Stromal cell of bone marrow (primary cell): ENCODE measurements at regions not wholly inside any gene's neighbourhood (a gene's known extent, or its start where the extent isn't known, plus 50 kb on each side); places are given as distances from the start of the nearest gene placed in this dataset.

Experiments used
- DNase-seq: peaks from one replicate; pipeline ENCODE4 v3.0.0-alpha.2; 2012; ENCODE audit warnings: low read depth

DNA sequence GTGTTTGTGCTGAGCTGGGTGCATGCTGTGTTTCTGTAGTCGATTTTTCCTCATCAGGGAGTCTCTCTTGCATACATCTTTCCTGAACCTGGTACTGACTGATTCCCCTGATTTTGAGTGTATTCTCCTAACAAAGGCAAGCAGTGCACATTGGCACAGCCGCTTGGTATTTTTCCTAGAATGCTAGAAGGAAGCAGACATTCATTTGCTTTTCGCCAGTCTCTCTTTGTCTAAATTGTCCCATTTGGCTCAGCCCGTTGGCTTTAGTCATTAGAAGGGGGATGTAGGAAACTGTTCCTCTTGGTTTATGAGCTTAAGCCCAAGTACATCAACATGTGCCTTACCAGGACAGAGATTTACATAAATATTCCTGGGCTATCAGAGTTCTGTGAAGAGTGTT is 266.1 kb upstream of the TMTC4 start:
- DNase-seq: no peak

DNA sequence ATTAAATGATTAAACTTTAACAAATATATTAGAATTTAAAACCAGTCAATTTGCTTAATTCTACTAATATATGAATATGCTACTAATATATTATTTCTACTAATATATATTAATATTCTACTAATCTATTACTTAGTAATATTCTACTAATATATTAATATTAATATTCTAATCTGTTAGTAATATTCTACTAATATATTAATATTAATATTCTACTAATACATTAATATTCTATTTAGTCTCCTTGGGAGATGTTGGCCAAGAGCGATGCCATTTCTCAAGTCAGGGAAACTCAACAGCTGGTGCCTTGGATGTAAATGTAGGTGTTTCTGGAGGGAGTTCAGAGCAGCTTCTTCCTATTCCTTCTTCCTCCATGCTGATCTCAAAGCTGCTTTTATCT is 259.2 kb upstream of the TMTC4 start:
- no peak for DNase-seq

DNA sequence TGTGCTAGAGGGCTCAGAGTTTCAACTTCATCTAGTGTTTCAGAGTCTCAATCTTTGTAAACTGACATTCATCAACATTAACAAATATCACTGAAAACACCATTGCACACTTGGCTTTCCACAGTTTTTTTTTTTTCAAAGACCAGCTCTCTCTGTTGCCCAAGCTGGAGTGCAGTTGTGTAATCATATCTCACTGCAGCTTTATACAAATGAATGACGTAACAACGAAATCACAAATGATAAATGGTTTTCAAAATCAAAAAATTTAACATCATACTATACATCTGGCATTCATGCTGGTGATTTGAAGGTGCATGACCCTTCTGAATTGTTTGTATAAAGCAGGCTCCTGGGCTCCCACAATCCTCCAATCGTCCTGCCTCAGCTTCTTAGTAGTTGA is 248.0 kb upstream of the TMTC4 start:
- no peak for DNase-seq

DNA sequence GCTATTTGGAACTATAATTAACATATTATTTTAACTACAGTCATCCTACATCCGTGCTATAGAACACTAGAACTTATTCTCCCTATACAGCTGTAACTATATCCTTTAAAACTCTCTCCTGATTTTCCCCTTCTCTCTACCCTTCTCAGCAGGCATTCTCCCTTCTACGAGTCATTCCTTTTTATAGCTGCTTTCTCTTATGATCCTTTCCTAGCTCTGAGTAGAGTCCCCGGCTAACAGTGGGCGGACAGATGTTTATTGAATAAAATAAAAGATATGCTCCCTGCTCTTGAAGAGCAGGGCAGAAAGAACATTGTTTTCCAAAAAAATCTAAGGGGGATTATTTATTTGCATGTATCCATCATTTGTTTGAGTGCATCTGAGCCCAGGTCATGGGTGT is 246.5 kb upstream of the TMTC4 start:
- DNase-seq: no peak

DNA sequence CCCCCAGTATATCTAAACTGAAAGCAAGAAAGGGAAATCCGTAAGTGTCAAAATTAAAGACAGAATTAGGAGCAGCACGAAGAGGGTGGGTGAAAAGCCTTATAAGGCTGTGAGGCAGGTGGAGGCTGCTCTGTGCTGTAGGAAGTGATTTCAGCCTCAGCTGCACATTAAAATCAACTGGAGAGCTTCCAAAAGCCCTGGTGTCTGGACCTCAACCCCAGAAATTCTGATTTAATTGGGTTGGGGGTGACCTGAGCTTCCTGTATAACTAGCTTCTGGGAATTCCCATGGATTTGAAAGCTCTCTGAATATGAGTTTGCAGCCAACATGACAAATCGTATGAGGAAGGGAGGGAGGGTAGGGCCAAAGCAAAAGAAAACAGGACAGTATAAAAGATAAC is 242.4 kb upstream of the TMTC4 start:
- no peak for DNase-seq

DNA sequence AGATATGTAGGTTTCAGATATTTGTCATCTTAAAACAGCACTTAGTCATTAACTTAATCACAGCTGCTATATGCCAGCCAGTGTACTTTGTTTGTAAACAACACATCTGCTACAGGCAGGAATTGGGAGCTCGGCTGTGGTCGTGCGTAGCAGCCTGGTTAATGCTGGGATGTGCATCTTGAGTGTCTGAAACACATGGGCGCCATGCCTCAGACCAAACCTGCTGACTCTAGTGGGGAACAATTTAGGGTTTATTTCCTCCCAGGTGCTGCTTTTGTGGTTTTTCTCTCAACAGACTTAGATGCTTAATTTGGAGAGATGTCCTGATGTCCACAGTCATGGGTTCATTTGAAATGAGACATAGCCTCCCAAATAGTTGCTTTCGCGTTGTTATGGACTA is 238.5 kb upstream of the TMTC4 start:
- no peak for DNase-seq

DNA sequence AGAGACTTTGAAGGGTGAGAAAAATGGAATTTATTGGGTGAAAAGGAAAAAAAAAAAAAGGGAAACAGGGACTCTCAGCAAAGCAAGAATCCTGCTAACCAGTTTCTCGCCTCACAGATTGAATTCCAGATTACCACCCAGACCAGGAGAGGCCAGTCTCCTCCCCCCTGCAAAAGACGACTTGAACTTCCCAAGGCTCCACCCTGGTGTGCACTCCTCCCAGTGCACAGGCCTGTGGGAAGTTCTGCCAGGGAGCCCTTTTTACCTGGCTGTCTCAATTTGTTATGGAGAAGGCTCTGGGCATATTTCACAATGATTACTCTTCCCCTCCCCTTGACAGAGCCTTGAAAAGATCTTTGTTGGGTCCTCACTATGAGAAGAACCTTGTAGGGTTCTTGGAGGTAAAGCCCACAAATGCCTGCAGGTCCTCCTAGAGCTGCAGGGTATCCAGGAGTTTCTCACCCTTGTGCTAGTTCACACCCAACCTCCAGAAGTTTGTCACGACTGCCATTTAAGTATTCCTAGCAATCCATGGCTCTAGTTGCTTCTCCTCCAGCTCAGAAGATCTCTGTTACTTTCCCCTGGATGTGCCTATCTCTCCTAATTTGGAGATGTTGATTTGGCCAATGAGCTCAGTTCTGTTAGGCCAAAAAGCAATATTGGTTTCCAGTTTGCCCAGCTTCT is 229.8 kb upstream of the TMTC4 start:
- no peak for DNase-seq

DNA sequence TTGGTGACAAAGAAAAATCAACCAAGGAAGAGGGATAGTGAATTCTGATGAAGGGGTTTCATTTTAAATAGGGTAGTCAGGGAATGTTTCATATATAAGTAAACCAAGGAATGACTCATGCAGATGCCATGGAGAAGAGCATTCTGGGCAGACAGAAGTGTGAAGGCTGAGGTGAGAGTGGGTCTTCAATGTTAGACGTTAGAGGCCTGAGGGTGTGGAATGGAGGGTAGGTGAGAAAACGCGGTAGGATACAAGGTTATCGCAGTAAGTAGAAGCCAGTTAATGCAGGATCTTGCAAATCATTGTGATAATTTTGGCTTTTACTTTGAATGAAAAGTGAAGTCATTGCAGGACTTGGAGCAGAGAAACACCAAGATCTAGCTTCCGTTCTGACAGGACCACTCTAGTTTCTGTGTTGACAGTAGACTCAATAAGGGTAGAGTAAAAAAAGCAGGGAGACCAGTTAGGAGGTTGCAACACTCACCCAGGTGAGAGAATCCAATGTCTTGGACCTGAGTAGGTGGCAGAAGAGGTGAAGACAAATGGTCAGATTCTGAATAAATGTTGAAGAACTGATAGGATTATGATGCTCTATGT is 225.2 kb upstream of the TMTC4 start:
- no peak for DNase-seq

DNA sequence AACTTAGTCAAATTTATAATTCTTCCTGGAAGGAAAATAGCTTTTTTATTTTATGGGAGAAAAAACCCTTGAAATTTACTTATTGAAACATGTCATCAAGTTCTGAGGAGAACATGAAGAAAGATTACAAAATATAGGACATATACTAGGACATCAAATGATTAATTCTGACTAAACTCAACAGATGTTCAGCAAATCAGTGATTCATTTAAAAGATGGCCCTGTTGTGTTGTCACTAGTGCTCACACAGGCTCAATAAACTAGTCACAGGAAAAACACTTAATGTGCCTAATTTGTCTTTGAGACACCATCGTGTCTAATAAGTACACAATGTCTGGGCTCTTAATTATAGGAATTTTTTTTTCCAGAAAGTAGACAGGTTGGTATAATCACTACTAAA is 223.8 kb upstream of the TMTC4 start:
- no peak for DNase-seq

DNA sequence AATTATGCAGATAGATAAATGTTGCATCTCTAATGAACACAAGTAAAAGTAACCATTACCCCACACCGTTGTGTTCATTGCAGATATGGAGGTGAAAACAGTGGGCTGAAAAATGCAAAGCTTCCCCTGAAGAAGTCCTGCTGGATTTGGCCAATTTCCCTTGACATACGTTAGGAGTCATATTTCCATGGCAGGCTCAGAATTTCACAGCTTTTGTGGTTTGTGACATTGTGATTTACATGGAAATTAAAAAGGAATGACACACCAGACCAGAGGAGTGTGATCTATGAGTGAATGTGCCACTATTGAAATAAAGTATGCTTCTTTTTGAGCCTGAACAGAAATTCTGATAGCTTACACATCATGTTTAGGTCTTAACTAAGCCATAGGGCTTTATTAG is 221.1 kb upstream of the TMTC4 start:
- DNase-seq: no peak

DNA sequence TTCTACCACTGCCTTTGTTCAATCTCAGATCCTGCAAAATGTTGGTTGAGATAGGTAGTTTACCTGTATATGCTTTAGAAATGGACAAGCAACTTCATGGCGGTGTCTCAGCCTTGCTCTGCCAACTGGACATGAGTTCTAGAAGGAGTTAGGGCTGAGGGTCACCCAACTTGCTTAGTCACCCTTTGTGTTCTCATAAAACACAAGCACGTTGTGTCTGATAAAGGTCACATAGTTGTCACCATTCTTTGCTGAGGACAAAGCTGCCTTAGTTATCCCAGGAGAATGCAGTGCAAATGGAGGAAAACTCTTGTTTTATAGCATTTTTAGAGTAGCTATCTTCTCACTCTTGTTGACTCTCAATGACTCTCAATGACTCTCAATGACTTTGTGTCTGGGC is 218.4 kb upstream of the TMTC4 start:
- DNase-seq: no peak

DNA sequence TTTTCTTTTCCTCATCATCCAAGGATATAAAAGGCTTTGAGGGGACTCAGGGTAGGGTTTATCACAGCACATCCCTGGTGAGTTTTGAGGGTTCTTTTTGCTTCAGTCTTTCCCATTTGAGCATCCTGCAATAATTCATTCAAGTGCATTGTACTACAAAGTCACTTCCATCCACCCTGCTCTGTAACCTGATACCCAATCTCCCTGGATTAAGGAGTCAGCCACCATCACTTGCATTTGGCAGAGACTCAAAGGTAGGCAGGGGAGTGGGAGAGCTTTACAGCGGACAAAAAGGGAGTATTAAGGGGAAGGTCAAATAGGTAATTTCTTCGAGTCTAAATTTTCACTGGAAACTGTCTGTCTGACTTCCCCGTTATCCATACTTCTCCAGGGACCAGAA is 216.1 kb upstream of the TMTC4 start:
- no peak for DNase-seq

DNA sequence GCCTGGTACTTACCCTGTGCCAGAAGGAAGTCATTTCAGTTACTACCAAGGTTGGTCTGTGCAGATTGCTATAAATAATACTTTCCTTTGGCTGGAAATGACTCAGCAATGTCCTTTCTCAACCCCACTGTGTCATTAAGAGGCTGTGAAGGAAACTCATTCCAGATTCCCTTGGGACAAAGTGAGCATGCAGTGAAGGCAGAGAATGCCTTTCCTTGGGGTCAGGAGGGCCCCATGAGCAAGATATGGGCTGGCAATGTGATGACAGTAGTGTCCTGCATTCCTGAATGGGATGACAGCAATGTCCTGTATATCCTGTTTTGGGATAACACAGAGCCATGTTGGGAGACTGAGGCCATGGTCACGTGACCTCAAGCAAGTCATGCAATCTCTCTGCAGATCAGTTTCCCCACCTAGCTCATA is 213.1 kb upstream of the TMTC4 start:
- peak; percentile 80 for DNase-seq

DNA sequence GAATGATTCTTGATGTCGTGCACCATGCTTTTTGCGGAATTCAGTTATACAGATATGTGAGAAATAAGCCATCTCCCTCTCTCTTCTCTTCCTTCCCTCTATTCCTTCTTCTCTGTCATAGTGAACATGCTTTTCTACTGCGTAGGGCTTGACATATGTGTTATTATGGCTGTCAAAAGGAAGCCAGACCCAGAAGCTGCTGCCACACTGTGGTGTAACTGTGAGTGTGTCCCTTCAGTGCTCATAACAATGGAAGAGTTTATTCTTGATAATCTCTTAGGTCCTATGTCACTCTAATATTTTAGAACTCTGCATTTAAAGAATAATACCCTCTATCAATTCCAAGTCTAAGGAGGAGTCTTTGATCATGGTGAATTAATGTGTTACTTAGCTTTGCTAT is 208.9 kb upstream of the TMTC4 start:
- DNase-seq: no peak

DNA sequence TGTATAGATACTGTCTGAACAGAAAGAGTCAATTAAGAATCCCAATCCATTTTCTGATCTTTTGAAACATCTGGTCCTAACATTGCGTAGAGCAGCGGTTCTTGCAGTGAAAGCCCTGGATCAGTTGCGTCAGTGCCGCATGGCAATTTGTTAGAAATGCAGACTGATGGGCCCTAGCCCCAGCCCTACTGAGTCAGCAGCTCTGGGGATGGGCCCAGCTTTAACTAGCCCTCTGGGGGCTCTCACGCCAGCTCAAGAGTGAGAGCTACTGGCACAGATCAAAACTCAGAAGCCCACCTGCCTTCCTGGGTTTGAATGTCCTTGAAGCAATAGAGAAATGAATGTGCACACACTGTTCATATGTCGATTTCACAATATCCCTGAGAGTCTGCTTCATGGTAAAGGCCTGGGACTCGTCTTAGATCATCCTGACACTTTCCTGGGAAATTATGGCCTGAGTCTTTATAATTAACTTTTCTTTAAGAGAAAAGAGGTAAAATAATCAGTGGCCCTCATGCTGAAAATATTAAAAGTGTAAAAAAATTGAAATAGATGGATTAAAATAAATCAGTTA is 206.8 kb upstream of the TMTC4 start:
- no peak for DNase-seq

DNA sequence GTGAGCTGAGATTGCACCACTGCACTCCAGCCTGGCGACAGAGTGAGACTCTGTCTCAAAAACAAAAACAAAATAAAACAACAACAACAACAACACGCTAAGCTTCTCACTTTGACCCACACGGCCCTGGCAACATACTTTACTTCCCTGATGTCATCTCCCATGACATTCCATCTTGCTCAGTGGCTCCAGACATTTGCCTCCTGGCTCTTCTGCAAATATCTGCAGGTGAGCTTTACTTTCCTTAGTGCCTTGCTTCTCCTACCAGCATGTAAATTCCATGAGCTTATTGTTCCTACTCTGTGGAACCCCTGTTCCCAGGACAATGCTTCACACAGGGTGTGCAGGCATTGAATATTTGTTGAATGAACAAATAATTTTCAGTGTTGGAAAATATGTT is 205.6 kb upstream of the TMTC4 start:
- no peak for DNase-seq

DNA sequence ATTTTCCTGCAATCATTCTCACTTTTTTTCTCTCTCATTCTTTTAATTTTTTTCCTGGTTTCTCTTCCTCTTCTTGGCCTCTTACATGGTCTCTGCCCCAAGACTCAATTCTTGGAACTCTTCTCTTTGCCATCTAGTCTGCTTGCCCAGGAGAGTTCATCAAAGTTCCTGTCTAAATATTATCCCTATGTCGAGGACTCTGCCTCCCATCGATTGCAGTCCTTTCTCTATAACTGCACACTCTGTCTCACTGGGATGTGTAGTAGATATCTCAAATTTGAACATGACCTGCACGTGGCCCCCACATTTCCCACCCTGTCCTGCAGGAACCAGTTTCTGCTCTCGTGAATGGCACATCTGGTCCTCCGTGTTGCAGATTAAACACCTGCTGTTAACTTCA is 204.7 kb upstream of the TMTC4 start:
- no peak for DNase-seq

DNA sequence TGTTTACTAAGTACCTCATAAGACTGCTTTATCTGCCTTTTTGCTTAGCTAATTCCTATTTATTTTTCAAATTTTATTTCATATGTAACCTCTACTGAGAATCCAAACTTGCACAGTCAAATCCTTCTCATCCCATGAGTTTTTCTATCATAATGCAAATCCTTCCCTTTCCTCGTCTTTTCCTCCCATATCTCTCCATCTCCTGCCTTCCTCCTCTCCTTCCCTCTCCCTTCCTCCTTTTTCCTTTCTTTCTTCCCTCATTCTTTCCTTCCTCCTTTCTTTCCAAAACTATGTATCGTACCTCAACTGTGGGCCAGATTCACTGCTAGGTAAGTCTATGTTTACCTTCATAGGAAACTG is 201.4 kb upstream of the TMTC4 start:
- no peak for DNase-seq

DNA sequence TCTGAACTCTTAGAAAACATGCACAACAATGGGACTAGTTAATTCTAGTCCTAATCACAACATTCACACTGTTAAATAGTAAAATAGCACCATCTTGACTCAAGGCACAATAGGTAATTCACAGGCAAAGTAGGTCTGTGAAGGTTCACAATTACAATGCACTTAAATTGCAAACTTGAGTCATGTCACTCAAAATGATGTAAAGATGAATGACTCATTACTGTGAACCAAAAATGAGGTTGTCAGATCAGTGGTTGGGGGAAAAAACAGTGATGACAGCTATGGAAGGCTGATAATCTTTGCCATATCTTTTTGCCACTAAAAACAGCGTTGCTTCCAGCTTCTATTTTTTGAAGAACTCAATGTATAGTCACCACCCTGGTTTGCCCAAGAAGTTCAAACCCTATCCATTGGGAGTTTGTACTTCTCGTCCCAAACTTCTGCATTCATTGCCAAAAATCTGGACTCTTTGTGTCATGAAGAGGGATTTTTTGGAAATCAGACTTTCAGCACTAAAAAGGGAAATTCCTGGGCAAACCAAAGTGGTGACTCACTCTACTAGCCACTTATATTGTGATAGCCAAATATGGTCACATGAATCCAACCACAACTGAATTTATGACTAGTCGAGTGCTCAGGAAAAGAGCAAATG is 200.9 kb upstream of the TMTC4 start:
- peak; percentile 91 for DNase-seq

DNA sequence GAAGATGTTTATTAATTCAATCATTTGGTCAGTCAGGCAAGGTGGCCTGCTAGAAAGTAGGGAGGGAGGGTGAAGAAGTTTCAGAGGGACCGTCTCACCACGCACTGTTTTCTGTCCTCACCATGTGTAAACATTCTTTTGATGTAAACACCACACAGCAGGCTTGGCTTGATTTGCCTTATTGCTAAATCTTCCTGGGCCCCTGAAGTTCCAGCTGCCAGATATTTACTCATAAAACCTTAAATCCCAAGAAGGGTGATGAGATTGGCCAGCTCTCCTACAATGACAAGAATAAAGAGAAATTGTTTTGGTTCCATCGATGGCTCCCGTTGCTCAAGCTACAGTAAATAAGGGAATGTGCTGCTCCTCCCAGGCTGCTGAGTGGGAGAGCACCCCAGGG is 198.2 kb upstream of the TMTC4 start:
- no peak for DNase-seq

DNA sequence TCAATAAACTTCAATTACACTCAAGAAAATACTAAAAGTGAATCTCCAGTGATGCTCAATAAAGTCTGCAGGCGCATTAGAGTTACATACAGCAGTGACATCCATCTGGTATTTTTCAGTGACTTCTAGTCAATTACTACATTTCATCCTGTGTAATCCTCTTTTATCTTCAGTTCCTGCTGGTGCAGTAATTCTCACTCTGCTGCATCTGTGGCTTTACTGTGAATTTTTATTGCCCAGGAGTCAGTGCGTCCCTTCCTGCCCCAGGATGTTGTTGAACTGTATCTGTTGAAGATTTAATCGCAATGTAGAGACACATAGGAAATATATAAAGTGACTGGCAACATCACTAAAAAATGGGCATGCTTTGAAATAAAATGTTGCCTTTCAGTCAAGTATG is 196.3 kb upstream of the TMTC4 start:
- no peak for DNase-seq

DNA sequence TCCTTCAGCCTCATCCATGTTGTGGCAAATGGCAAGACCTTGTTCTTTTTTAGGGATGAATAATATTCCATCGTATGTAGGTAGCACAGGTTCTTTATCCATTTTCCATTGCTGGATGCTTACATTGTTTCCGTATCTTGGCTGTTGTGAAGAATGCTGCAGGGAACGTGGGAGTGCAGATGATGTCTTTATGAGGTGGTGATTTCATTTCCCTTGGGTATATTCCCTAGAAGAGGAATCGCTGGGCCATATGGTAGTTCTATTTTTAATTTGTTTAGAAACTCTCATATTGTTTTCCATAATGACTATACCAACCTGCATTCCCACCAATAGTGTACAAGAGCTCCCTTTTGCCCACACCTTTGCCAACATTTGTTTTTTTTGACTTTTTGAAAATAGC is 186.3 kb upstream of the TMTC4 start:
- no peak for DNase-seq

DNA sequence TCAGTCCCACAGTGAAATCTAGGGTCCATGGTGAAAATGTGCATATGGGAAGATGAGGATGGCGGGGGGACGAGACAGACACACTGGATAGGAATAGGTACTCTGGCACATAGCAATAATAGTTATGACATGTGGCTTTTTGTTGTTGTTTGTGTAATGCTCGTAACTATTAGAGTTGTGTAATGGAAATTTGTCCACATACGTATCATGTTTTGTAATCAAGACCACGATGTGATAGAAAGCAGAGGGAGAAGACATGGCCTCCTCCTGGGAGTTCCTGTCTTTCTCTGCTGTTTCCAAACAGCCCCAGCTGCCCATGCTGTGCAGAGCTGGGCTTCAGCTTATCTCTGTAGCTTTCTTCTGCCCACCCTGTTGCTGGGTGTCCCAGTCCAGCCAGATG is 185.3 kb upstream of the TMTC4 start:
- no peak for DNase-seq

DNA sequence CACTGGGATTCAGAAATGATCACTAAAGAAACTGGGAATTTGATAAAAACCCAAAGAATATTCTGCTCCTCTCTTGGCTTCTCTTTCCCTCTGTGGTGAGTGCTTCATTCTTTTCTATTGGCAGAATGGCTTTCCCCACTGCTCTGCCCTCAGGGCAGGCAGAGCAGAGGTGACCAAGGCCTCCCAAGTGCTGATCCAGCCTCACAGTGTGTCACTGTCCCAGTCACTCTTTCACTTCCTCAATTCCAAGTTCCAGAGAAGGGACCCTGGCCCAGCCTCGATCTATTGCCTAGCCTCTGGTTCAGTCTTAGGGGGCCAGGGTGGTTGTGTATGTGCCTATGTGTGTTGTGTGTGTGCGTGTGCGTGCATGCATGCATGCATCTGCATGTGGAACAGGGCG is 180.6 kb upstream of the TMTC4 start:
- DNase-seq: no peak
